GM12865 (cell line): ENCODE measurements at regions not wholly inside any gene's neighbourhood (a gene's known extent, or its start where the extent isn't known, plus 50 kb on each side); places are given as distances from the start of the nearest gene placed in this dataset.

Source experiments
- DNase-seq: peaks from one replicate; pipeline ENCODE4 v3.0.0; 2010; ENCODE audit warnings: low read depth
- H3K4me3 ChIP-seq: 2 replicates; pipeline ENCODE4 v1.5.1; 2011; ENCODE audit warnings: mild to moderate bottlenecking, low read depth, low read length, control low read depth
- TF ChIP-seq, protein P1 (sequence below): IDR thresholded peaks from 2 replicates; pipeline ENCODE4 v1.5.1; 2011; ENCODE audit warnings: low read length, control low read depth, low read depth, inconsistent platforms; ENCODE audit not compliant: insufficient read depth; ENCODE audit errors: missing control alignments

GRCh38 chr1:82849460-82849859 is 1048.7 kb downstream of the ADGRL2 start:
- TF ChIP-seq, protein P1, sequence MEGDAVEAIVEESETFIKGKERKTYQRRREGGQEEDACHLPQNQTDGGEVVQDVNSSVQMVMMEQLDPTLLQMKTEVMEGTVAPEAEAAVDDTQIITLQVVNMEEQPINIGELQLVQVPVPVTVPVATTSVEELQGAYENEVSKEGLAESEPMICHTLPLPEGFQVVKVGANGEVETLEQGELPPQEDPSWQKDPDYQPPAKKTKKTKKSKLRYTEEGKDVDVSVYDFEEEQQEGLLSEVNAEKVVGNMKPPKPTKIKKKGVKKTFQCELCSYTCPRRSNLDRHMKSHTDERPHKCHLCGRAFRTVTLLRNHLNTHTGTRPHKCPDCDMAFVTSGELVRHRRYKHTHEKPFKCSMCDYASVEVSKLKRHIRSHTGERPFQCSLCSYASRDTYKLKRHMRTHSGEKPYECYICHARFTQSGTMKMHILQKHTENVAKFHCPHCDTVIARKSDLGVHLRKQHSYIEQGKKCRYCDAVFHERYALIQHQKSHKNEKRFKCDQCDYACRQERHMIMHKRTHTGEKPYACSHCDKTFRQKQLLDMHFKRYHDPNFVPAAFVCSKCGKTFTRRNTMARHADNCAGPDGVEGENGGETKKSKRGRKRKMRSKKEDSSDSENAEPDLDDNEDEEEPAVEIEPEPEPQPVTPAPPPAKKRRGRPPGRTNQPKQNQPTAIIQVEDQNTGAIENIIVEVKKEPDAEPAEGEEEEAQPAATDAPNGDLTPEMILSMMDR, result no peak
- no peak overlapping the region for H3K4me3 ChIP-seq
- DNase-seq, result no peak

DNA sequence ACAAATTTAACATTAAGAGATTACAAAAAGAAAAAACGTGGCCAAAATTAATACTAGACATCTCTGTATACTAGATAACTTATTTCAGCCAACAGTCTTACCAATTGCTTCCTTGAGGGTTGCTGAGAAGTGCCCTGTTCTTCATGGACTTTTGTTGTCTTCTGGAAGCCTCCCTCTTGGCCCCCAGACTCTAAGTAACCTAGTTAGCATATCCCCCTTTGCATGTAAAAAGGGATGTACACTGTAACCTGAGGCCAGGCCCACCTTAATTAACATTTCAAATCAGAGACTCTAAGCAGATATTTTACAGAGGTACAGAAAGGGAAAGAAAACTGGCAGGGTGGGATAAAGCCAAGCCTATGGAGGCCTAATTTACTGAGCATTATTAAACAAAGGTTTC is 1047.3 kb downstream of the ADGRL2 start:
- DNase-seq, result no peak
- no peak overlapping the region for H3K4me3 ChIP-seq
- TF ChIP-seq, protein P1, result no peak

DNA sequence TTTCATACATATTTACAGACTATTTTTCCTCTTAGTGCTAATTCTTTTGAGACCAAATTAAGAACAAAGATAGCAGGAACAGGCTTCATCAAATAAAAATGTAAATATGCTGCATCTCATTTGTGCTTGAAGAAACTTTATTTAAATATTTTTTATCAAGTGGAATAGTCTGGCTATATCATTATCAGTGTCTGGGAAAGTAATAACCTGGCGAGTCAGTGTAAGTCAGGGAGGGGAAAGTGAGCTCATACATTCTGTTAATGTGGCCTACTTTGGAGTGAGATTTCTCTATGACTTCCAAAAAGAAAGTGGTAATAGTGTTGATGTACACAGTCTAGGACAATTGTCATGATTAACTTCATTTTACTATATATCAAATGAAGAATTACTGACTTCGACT is 1045.1 kb downstream of the ADGRL2 start:
- DNase-seq, result no peak
- TF ChIP-seq, protein P1, result no peak
- no peak overlapping the region for H3K4me3 ChIP-seq

DNA sequence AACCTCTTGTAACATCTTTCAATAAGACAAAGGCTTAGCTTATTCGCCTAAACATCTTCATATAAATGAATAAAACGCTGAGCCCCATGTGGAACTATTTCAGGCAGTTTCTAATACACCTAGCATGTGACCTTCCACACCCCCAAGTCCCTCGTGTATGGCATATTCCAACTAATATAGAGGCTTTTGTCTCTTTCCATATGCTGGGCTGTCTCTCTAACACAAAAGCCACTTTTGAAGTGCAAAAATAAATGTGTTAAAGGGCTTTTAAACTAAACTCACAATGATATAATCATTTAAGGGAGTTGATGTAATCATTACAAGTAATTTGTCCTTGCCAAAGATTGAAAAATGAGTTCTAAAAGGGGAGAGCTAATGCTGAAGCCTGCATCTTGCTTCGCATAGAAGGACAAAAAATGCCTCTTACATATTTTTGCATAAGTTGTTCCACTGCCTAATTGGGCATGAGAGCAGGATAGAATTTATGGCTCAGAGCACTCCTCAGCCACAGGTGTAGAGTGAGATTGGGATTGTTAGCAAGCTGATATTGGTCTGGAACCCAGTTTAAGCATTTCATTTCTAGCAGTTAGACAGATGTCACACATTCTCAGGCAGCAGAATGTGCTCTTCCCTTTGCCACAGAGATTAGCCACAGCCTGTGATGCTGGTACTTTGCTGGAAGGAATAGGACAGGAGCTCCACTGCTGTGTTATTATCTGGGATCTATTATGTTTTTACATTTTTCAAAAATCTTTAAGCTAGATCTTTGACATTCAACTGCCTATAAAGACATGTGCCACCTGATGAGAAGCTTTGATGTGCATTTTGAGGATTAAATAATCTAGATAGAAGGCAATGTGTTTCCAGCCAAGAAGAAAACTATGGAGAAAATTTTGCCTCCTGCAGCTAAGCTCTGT is 1044.4 kb downstream of the ADGRL2 start:
- no peak overlapping the region for H3K4me3 ChIP-seq
- TF ChIP-seq, protein P1, result no peak
- DNase-seq, result no peak

DNA sequence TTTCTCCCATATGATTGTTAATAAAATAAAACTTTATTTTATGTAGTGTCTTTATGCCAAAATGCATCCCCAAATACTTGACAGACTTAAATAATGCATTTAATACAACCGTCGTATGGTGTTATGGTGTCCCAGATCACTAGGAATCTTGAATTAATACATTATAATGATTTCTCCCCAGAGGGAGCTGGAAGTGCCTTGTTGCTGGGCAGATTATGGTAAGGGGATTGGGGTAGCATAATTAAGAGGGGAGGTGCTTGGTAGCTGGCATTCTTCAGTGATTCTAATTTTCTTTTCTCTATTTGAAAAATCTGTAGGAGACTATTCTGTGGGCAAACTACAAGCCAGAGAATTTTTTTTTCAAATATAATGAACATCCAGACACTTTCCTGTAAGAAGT is 1043.7 kb downstream of the ADGRL2 start:
- TF ChIP-seq, protein P1, result no peak
- no peak overlapping the region for H3K4me3 ChIP-seq
- DNase-seq, result no peak

GRCh38 chr1:82843876-82844275 is 1043.1 kb downstream of the ADGRL2 start:
- no peak overlapping the region for H3K4me3 ChIP-seq
- TF ChIP-seq, protein P1, result no peak
- DNase-seq, result no peak
